MCF 10A (cell line): ENCODE measurements at regions not wholly inside any gene's neighbourhood (a gene's known extent, or its start where the extent isn't known, plus 50 kb on each side); places are given as distances from the start of the nearest gene placed in this dataset.

ENCODE experiments used
- BruUV-seq: library from RNA; stranded (reverse); fragments of 400-500 nt; replicated peaks from 2 replicates; lab custom pipeline; 2021; lab: Mats Ljungman, UMichigan
- CTCF ChIA-PET: fragments of 300-600 bp; sonication (Branson Sonifier 250); formaldehyde crosslinking; extraction: SDS; loops from one replicate; lab custom pipeline; 2021; ENCODE audit warnings: antibody characterized with exemption, inconsistent platforms; lab: Yijun Ruan, JAX
- POLR2A ChIA-PET: fragments of 300-600, 350-650 bp; sonication (Branson Sonifier 250); formaldehyde crosslinking; extraction: SDS; loops from one replicate; lab custom pipeline; 2020; ENCODE audit warnings: antibody characterized with exemption, inconsistent platforms; lab: Yijun Ruan, JAX
- DNase-seq: peaks from one replicate; pipeline ENCODE4 v3.0.0-alpha.2; 2018; ENCODE audit not compliant: unreplicated experiment
- H3K27ac Mint-ChIP-seq: one replicate; pipeline ENCODE4 v1.8.0; 2022; ENCODE audit warnings: mild to moderate bottlenecking, low read depth, mixed read lengths; ENCODE audit not compliant: unreplicated experiment
- H3K27me3 Mint-ChIP-seq: one replicate; pipeline ENCODE4 v1.8.0; 2022; ENCODE audit warnings: mixed read lengths; ENCODE audit not compliant: insufficient read depth, unreplicated experiment
- H3K36me3 Mint-ChIP-seq: one replicate; pipeline ENCODE4 v1.8.0; 2022; ENCODE audit warnings: mild to moderate bottlenecking, moderate library complexity, mixed read lengths; ENCODE audit not compliant: insufficient read depth, unreplicated experiment
- H3K4me1 Mint-ChIP-seq: one replicate; pipeline ENCODE4 v1.8.0; 2022; ENCODE audit warnings: mixed read lengths; ENCODE audit not compliant: insufficient read depth, unreplicated experiment
- H3K4me3 Mint-ChIP-seq: one replicate; pipeline ENCODE4 v1.8.0; 2022; ENCODE audit warnings: mild to moderate bottlenecking, moderate library complexity, mixed read lengths; ENCODE audit not compliant: unreplicated experiment
- H3K9me3 Mint-ChIP-seq: one replicate; pipeline ENCODE4 v1.8.0; 2022; ENCODE audit warnings: mixed read lengths; ENCODE audit not compliant: unreplicated experiment
- CTCF ChIP-seq: fragments of 200-600 bp; IDR thresholded peaks from one replicate; pipeline ENCODE4 v1.8.0; 2022; ENCODE audit warnings: antibody characterized with exemption, mild to moderate bottlenecking; ENCODE audit not compliant: unreplicated experiment
- intact Hi-C: fragments of 100-400 bp; cut with micrococcal nuclease; formaldehyde crosslinking; loops from 2 replicates; pipeline ENCODE4 v1.14.1; 2022

GRCh38 chr4:123470640-123471039, 74.0 kb downstream of the SPRY1 start:
- ChIA-PET POLR2A (no interaction called here), CTCF (no interaction called here)
- BruUV-seq: no TSS peak
- Mint-ChIP-seq H3K27ac (no peak overlapping the region), H3K27me3 (no peaks in the 10 kb centered on the region), H3K36me3 (no peaks in the 10 kb centered on the region), H3K4me3 (no peak overlapping the region), H3K4me1 (no peaks in the 10 kb centered on the region), H3K9me3 (no peaks in the 10 kb centered on the region)
- intact Hi-C loops: no loop called here
- DNase-seq: no peak
- TF ChIP-seq CTCF: no peak

- CTCF ChIA-PET: no interaction called here
- H3K4me3 Mint-ChIP-seq: no peak overlapping the region
- intact Hi-C loops: no loop called here
- POLR2A ChIA-PET: no interaction called here
- no peak for DNase-seq
- no peaks in the 10 kb centered on the region for H3K9me3 Mint-ChIP-seq
- H3K36me3 Mint-ChIP-seq: no peaks in the 10 kb centered on the region
- H3K27me3 Mint-ChIP-seq: no peaks in the 10 kb centered on the region
- no TSS peak for BruUV-seq
- TF ChIP-seq CTCF: no peak
- H3K4me1 Mint-ChIP-seq: no peaks in the 10 kb centered on the region
- no peak overlapping the region for H3K27ac Mint-ChIP-seq
These were observed 75.2 kb downstream of the SPRY1 start for GRCh38 chr4:123471655-123472369.

- POLR2A ChIA-PET: no interaction called here
- CTCF ChIA-PET: interaction anchor here (0.6 kb wide), 1 partner anchor 188 kb away, joined by 3 read pairs; no protein-coding TSS in a partner anchor
- no peak for TF ChIP-seq CTCF
- no TSS peak for BruUV-seq
- no peaks in the 10 kb centered on the region for H3K9me3 Mint-ChIP-seq
- H3K27ac Mint-ChIP-seq: no peak overlapping the region
- H3K4me1 Mint-ChIP-seq: peaks cover 14% of the 10 kb centered on the region
- H3K27me3 Mint-ChIP-seq: no peaks in the 10 kb centered on the region
- no peak overlapping the region for H3K4me3 Mint-ChIP-seq
- no peaks in the 10 kb centered on the region for H3K36me3 Mint-ChIP-seq
- no peak for DNase-seq
- intact Hi-C loops: no loop called here
These were observed 78.2 kb downstream of the SPRY1 start for GRCh38 chr4:123474817-123475216.

- CTCF ChIA-PET: interaction anchor here (0.6 kb wide), 1 partner anchor 208 kb away, joined by 5 read pairs; no protein-coding TSS in a partner anchor
- BruUV-seq: no TSS peak
- H3K27me3 Mint-ChIP-seq: no peaks in the 10 kb centered on the region
- H3K4me3 Mint-ChIP-seq: no peak overlapping the region
- H3K4me1 Mint-ChIP-seq: peaks cover 19% of the 10 kb centered on the region
- no peak overlapping the region for H3K27ac Mint-ChIP-seq
- TF ChIP-seq CTCF: no peak
- POLR2A ChIA-PET: no interaction called here
- intact Hi-C loops: no loop called here
- no peaks in the 10 kb centered on the region for H3K9me3 Mint-ChIP-seq
- DNase-seq: no peak
- H3K36me3 Mint-ChIP-seq: peaks cover 5% of the 10 kb centered on the region
These were observed 79.5 kb downstream of the SPRY1 start for GRCh38 chr4:123476089-123476488.
